Hematopoietic multipotent progenitor cell treated with erythropoietin and hydrocortisone succinate and interleukin-3 and kit ligand, for 17 days (in vitro differentiated cells): ENCODE measurements at regions not wholly inside any gene's neighbourhood (a gene's known extent, or its start where the extent isn't known, plus 50 kb on each side); places are given as distances from the start of the nearest gene placed in this dataset.
"Not testable (repeated sequence)": the region's sequence is repeated elsewhere in the genome, so short reads cannot be mapped to it uniquely, and the experiment has no call there.

ENCODE experiments used
- DNase-seq: peaks from one replicate; pipeline ENCODE4 v3.0.0-alpha.2; 2015; ENCODE audit warnings: low spot score

DNA sequence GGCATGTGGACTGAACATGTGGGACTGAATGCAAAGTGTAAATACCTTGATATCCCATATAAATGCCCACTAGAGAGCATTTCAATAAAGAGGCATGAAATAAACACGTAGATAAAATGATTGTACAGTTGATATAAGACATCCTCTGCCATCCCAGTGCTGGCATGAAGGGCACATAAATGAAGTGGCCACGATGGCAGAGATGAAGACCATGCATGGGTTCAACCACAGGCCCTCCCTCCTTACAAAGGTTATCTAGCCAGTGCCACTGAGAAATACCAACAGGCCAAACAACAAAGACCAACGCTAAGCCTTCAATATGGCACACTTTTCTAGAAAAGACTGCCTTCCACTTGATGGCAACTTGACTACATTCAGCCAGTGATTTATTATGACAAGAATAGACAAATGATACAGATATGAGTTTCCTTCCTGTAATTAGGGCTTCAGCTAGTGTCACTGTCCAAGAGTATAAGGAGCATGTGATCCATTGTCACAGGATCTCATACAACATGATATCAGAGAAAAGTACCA lies 493.9 kb upstream of the MAP2 start:
- DNase-seq: no peak

DNA sequence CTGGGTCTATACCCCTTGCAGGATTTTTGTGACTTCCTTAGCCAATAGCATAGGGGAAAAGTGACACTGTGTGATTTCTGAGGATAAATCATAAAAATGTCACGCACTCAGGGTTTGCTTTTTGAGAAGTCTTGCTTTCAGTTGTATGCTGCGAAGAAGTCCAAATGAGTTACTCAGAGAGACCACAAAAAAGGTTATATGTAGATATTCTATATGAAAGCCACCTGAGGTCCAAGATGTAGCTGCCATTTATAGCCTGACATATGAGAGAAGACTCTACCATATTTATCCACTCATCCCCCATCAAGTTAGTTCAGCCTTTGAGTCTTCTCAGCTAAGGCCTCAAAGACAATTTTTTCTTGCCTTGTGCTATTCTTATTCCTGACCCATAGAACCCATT lies 488.3 kb upstream of the MAP2 start:
- no peak for DNase-seq

DNA sequence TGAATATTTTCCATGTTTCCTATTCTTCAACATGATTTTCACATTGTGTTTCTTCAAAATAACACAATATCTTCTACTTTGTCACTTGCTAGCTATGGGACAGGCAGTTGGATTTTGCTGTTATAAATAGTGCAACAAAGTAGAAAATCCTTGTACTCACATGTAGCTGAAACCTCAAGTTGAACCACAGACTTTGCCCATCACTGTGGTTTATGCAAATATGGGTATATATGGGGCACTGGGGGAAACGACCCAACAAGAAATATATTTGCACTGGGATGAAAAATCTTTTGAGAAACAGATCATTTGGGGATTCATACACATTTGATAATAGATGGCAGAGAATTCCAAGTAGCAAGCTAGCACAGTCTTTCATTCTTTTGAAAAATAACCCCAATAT lies 486.3 kb upstream of the MAP2 start:
- DNase-seq: no peak

DNA sequence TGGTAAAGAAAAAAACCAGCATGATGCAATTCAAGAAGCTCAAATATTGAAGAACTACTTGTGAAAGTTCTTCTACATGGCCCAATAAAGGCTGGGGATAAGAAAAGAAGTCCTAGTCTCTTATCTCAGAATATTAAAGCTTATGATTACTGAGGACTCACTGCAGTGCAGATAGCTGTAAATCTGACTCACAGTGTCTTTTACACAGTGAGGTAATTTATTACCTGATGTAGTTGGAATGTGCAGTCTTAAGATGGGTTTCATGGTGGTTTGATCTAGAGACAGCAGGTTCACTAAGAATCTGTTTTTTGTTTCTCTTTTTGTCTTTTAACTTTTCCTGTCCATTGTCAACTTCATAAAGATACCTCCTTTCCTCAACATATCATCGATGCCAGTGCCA lies 484.0 kb upstream of the MAP2 start:
- DNase-seq: no peak

DNA sequence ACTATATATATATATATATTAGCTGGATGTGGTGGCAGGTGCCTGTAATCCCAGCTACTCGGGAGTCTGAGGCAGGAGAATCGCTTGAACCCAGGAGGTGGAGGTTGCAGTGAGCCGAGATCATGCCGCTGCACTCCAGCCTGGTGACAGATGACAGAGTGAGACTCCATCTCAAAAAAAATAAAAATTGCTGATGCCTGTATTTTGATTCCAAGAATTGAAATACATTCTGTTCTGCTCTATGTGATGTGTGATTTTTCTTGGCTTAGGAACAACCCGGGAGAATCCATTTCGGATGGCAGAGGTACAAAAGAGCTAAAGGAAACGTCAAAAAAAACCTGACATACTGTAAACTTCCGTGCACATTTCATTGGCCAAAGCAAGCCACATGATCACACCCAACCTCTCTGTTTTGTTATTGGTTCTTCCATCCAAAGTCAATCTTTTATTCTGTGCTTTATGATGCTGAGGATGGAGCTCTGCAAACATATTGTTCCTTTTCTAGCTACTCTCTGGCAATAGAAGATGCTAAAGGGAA lies 478.1 kb upstream of the MAP2 start:
- DNase-seq: no peak

DNA sequence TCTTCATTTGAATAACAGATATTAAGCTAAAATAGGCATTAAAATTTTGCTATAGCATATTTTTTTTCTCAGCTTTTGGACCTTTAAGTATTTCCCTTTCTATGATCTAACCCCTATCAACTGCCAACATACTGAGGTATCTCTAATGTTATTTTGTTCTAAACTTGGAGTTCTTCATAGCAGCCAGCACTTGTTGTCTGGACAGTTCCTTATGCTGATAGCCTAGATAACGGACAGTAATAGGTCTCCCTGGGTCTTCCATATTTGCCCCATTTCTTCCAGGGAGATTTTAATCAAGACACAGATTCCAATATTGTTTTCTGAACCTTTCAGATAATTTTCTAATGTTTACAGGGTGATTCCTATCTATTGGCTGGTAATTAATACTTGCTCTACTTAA lies 475.8 kb upstream of the MAP2 start:
- no peak for DNase-seq

DNA sequence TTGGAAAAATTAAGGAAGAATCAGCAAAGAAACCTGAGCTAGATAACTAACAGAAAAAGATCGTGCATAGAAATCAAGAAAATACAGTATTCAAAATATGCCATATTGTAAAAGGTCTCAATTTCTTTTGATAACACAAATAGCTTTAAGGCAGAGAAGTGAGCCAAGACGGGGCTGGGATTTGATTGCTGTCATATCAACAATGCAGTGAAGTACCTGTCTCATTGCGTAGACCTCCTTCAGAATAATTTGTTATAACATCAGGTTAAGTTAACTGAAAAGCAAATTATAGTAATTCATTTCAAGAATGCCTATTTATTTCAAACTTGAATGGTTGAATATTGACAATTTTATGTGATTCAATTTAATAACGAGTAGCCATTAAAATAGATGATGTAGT lies 453.8 kb upstream of the MAP2 start:
- no peak for DNase-seq

DNA sequence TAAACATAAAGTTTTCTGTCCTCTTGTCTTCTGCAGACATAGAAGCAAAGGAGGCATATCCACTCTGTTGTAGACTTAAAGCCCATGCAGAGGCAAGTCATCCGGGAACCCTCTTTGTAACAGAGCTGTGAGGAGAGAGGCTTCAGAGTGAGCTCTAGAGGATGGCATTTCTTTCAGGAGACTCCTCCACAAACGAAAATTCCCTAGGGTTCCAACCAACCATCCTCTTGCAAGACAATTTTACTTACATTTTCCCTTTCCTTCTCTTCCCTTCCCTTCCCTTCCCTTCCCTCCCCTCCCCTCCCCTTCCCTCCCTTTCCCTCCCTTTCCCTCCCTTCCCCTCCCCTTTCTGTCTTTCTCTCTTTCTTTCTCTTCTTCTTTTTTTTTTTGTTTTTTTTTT lies 446.3 kb upstream of the MAP2 start:
- no peak for DNase-seq

DNA sequence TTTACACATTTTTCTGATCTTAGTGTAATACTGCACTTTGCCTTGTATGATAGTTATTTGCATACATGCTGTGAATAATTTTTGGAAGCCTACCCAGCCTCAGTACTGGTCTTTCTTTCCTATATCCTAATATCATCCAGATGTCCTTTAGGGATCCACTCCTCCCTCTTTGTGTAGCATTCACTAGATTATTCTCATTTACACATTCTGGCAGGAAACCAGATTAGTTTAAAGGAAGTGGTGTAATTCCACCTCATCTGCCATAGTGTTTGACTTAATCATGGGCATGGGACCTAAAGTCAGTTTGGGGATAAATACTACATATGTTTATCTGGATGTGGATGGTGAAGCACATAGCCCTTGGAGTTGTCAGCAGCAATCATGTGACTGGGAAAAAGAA lies 444.9 kb upstream of the MAP2 start:
- no peak for DNase-seq

DNA sequence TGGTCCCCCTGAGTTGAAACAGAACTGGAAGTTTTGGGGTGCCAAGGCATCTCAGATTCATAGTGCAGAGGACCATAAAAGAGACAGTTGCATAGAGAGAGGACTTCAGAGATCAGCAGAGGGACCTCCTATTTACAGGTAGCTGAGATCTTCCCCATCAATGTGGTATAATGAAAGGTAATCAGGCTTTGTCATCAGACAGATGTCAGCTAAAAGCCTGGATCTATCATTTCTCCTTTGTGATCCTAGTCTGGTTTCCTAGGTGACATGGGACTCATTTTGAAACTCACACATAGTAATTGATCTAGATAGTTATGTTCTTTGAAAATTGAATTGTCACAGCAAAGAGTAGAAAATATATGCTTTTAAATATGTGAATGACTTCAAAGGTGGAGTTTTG lies 443.5 kb upstream of the MAP2 start:
- no peak for DNase-seq

DNA sequence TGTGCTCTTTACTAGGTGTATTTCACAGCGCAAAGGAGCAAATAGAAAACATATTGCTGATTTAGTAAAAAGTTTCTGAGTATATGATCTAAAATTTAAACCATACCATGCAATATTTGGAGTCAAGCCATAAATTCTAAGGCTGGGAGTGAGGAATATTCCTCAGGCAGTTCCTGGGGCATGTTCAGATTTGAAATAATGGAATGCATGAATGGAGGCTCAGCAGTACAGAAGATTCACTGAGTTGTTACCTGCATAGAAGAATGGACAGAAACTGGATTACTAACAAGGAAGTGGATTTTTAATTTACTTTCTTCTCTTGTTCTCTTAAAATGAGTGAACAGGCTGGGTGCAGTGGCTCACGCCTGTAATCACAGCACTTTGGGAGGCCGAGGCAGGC lies 441.0 kb upstream of the MAP2 start:
- DNase-seq: no peak

DNA sequence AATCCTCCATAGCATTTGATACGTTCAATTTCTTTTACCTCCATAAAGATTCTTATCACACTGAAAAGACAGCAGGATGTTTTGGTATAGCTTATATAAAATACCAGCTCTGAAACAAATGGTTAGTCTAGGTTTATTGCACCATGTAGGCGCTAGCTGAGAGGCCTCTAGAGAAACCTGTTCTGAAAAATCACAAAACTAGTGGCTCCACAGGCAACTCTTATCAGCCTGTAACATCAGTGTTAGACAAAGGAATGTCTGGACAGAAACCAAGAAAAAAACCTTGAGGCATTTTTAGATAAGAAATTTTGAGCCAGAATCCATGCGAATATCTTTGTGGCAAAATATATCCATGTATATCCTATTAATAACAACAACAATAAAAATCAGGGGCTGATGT lies 440.4 kb upstream of the MAP2 start:
- DNase-seq: no peak

DNA sequence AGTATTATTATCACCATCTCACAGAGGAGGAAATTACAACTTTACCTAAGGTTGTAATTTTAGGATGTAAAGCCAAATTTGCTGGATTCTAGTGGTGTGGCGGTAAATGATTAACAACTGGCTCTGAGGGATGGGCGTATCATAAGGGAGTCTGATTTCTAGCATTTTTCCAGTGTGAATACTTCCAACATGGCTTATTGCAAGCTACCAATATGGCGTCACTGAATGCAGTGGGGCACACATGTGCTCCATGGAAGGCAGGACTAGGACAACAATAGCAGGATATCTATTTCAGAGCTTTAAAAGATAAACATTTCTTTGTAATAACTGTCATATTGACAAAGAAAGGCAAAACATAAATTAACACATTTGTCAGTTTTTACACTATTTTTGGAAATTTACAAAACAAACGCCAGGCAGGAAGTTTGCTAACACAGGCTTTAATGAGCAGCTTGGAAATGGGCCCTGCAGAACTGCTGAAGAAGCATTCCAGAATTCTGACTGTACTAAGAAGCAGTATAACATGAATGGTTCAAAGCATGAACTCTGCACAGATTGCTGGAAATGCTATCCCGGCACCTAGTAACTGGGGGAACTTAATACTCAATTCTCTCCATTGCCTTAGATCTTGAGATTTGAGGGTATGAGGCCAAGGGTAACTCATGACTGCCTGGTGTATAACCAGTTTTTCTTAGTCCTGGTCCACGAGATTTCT lies 439.3 kb upstream of the MAP2 start:
- DNase-seq: no peak

DNA sequence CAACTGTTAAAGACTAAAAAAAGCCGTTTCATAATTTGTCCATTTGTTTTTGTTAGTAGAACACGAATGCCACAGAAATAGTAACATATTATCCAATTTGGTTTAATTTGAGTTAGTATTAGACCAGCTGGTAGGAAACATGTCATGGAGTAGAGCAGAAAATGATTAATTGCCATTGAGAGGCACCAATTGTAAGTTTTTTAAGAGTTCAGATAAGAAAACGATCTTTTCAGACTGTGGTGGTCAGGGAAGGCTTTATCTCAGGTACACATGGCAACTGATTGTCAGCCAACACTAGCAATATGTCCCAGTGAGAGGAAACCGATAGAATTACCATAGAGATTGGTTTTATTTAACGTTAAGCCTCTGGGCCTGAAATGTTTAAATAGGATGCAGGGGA lies 438.2 kb upstream of the MAP2 start:
- no peak for DNase-seq

DNA sequence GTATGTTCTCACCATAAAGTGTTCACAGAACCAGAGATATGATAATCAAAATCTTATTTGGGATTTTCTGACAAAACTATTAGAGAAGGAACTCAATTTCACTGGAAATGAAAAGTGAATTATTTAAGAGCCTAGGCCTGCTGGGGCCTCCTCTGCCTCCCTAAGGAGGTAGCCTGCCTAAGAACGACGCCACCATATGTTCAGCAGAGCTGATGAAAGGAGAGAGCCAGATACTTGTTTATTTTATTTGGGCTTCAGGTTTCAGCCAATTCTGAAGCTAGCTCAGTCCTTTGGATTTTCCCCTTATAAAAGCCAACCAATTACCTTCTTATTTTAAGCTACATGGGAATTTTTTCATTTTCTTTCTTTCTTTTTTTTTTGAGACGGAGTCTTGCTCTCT lies 433.1 kb upstream of the MAP2 start:
- DNase-seq: no peak

DNA sequence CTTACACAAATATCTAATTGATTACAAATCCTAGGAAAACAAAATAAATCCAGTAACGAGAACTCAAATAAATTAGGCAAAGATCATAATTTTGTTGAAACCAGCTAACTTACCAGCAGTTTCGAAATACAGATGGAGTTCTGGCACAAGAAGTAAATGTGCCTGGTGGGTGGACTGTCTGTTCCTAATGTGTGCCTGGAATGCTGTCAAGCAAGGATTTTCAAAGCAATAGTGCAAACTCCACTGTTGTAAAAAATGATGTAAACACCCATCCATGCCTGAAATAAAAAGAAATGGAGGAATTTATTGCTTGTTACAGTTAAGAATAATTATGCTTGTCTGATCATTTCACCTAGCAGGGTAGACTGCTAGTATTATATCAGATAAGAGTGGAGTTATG lies 423.9 kb upstream of the MAP2 start:
- DNase-seq: no peak

DNA sequence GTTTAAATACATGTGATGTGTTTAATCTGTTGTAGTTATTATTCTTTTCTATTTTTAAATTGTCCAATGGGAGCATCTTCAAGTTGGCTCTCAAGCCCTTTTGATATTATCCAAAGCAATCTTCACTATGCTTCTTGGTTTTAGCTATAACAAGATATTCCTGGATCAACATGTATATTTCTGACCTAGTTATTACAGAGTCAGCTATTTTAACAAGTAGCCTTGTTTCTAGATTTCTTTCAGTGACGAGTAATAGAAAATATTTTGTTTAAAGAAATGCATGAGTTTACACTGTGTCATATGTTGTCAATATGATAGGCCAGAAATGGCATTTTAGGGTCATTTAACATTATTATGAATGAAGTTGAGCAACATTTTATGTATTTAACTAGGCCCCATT lies 421.8 kb upstream of the MAP2 start:
- DNase-seq: no peak

DNA sequence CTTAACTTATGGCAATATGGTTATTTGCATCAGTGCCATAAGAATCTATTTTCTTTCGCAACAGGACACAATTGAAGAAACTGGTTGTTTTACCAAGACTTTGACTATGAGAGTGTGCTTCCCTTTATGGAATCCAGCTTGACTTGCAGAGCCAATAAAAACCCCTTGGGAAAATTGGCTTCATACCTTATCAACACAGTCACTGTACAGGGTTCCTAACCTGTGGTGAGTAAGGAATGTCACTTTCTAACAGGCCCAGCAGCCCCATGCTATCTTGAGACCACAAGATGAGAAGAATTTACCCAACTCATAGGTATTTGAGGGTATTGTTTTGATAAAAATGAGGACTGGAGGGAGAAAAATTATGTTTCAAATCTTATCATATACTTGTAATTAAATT lies 418.5 kb upstream of the MAP2 start:
- DNase-seq: no peak

DNA sequence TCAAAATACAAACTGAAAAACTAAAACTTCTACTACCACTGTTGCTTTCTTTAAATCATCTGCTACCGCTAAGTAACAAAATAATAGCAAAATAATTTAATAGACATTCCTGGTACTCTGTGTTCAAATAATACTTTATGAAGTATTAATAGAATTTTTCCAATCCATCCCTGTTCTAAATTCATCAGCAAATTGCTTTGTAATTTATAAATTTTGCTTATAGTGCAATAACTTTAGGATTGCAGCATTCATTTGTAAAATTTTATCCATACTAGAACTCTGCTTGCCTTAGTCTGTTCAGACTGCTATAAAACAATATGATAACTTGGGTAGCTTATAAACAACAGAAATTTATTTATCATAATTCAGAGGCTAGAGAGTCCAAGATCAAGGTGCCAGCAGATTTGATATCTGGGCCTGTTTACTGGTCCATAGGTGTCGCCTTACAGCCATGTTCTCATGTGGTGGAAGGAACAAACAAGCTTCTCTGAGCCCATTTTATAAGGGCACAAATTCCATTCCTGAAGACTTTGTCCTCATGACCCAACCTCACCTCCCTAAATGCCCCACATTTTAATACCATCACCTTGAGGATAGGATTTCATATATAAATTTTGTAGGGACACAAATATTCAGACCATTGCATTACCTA lies 415.1 kb upstream of the MAP2 start:
- no peak for DNase-seq

DNA sequence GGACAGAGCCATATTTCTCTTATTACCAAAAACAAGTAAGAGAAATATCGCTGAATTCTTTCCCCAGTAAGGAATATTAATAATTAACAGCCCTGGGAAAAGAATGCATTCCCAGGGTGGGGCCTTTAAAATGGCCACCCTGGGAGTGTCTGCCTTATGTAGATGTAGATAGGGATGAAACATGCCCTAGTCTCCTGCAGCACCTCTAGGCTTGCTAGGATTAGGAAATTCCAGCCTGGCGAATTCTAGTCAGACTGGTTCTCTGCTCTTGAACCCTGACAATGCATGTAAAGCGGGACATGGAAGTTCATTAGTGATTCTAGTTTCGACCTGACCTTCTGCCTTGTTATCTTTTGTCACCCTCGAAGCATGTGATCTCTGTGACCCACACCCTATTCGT lies 405.2 kb upstream of the MAP2 start:
- DNase-seq: not testable (repeated sequence)

DNA sequence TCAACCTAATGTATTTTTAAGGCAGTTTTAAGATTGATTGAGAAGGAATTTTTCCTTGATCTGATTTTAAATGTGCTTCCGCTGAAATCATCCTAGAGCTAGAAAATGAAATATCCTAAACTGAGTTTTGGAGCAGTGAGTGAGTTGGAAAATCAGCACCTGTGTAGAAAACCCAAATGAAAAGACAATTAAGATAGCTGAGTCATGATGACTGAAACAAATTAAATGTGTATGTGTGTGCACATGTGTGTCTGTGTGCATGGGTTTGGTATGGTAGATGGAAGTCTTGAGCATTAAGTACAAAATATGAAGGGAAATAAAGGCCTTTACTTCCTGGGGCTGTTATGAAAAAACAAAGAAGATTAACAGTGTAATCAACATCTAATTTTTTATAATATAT lies 394.6 kb upstream of the MAP2 start:
- no peak for DNase-seq

DNA sequence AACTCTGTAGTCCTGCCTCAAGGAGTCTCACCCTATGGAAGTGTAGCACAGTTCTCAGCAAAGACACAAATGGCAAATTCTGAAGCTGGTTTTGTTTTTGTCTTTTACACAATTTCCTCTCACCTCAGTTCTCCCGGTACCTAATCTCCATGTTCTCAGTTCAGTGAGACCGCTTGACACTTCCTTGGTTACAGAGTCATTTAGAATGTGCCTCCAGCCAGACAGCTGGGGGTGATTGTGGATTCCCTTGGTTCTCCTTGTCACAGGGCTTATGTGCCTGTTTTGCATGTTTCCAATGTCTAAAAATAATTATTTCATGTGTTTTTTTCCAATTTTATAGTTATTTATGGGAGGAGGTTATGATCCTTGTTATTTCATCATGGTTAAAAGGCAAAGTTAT lies 379.5 kb upstream of the MAP2 start:
- DNase-seq: no peak

DNA sequence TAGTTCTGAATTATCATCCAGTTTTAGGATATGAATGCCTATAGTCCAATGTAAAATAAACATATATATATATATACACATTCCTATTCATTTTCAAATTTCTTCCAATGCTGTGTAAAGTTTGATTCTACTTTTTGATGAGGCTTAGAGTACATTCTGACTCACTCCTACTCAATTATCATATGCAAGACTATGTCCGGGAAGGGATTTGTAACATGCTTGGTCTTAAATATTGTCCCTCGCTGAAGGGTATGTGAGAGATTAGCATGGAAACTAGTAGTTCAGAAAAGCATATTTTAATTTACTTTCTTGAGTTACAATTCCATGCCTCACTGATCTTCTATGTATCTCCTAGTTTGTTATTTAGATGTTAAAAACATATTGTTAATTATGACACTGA lies 377.7 kb upstream of the MAP2 start:
- no peak for DNase-seq

DNA sequence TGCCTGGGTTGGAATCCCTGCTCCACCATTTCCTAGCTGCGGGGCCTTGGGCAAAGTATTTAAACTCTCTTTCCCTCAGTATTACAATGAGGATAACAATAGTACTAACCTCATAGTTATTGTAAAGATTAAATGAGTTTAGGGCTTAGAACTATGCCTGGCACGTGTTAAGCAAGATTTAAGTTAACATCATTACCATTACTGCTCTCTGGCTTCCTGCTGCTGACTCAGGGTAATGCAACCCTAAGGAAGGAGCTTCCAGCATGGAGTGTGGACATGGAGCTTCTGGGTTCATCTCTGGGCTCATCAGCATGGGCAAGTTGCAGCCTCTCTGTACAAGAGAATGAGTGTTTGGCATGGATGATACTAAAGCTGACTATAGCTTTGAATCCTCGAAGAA lies 374.2 kb upstream of the MAP2 start:
- DNase-seq: no peak
